ENCODE measurements at regions not wholly inside any gene's neighbourhood (a gene's known extent, or its start where the extent isn't known, plus 50 kb on each side); places are given as distances from the start of the nearest gene placed in this dataset.

GRCh38 chr9:107112707-107113243, 170.3 kb upstream of the RAD23B start:
- no peak for TF ChIP-seq EZH2 (IDR thresholded peaks at IDR 0.05; ENCODE audit: insufficient read depth, poor library complexity, severe bottlenecking)
- TF ChIP-seq EZH2phosphoT487 (IDR thresholded peaks at IDR 0.05; ENCODE audit: insufficient read depth, low read depth), result no peak

Data from GM23248 (cell line).